Right atrium auricular region (tissue), 2 donors: ENCODE measurements at regions not wholly inside any gene's neighbourhood (a gene's known extent, or its start where the extent isn't known, plus 50 kb on each side); places are given as distances from the start of the nearest gene placed in this dataset.
A peak's percentile ranks its signal among the peaks of the same experiment; 100 is the strongest.

Experiments
- DNase-seq: peaks from one replicate; pipeline ENCODE4 v3.0.0-alpha.2; 2019; ENCODE audit warnings: low spot score
- H3K27ac ChIP-seq, 2 donors: fragments of 200-600 bp; sonication (generic); 1 replicate in 1 of 2; 2 replicates in 1 of 2; pipeline ENCODE4 v1.5.1; 2016 to 2019
- H3K27me3 ChIP-seq, 2 donors: fragments of 200-600 bp; sonication (generic); one replicate each; pipeline versions ENCODE4 v1.5.1 to v1.6.0; 2017 to 2019
- H3K36me3 ChIP-seq: fragments of 200-600 bp; sonication (generic); one replicate; pipeline ENCODE4 v1.5.1; 2016
- H3K4me1 ChIP-seq, 2 donors: fragments of 200-600 bp; sonication (generic); one replicate each; pipeline versions ENCODE4 v1.5.1 to v1.6.0; 2017 to 2019
- H3K4me3 ChIP-seq, 2 donors: fragments of 200-600 bp; sonication (generic); 1 replicate in 1 of 2; 2 replicates in 1 of 2; pipeline ENCODE4 v1.5.1; 2017 to 2019; ENCODE audit warnings: mild to moderate bottlenecking in 1 of 2, moderate library complexity in 1 of 2
- H3K9me3 ChIP-seq, 2 donors: fragments of 200-600 bp; sonication (generic); one replicate each; pipeline ENCODE4 v1.5.1; 2019
- CTCF ChIP-seq, 2 donors: fragments of 200-600 bp; sonication (generic); IDR thresholded peaks; one replicate each; pipeline ENCODE4 v1.5.1; 2019; ENCODE audit warnings: antibody characterized with exemption in 2 of 2

- Histone ChIP-seq H3K4me1 (peaks cover 0 to 33% of the 10 kb centered on the region in 2 donors), H3K27ac (peak overlapping the region in 1 of 2 donors; percentile 79), H3K9me3 (no peaks in the 10 kb centered on the region), H3K36me3 (no peaks in the 10 kb centered on the region), H3K27me3 (no peaks in the 10 kb centered on the region), H3K4me3 (no peak overlapping the region)
- no peak for DNase-seq
- no peak for TF ChIP-seq CTCF (IDR thresholded peaks at IDR 0.05)
Measured at GRCh38 chr1:60894130-60894529, 188.2 kb upstream of the NFIA start.

GRCh38 chr1:60893136-60893930 lies 189.0 kb upstream of the NFIA start:
- TF ChIP-seq CTCF (IDR thresholded peaks at IDR 0.05): no peak
- Histone ChIP-seq H3K27me3 (no peaks in the 10 kb centered on the region), H3K9me3 (no peaks in the 10 kb centered on the region), H3K36me3 (no peaks in the 10 kb centered on the region), H3K27ac (no peak overlapping the region), H3K4me1 (peaks cover 0 to 33% of the 10 kb centered on the region in 2 donors), H3K4me3 (no peak overlapping the region)
- DNase-seq: no peak

- H3K4me1 ChIP-seq: peaks cover 0 to 25% of the 10 kb centered on the region in 2 donors
- DNase-seq: no peak
- no peaks in the 10 kb centered on the region for H3K27me3 ChIP-seq
Measured at GRCh38 chr1:60891765-60892164, 190.6 kb upstream of the NFIA start.

GRCh38 chr1:60891281-60891680 lies 191.1 kb upstream of the NFIA start:
- no peaks in the 10 kb centered on the region for H3K27me3 ChIP-seq
- no peak overlapping the region for H3K4me3 ChIP-seq
- no peak for DNase-seq
- no peak overlapping the region for H3K27ac ChIP-seq
- peaks cover 0 to 21% of the 10 kb centered on the region in 2 donors for H3K4me1 ChIP-seq
- no peaks in the 10 kb centered on the region for H3K9me3 ChIP-seq
- no peaks in the 10 kb centered on the region for H3K36me3 ChIP-seq
- no peak for TF ChIP-seq CTCF (IDR thresholded peaks at IDR 0.05)

More at GRCh38 chr1:60891765-60892164, 190.6 kb upstream of the NFIA start:
- H3K36me3 ChIP-seq: no peaks in the 10 kb centered on the region
- H3K27ac ChIP-seq: no peak overlapping the region
- no peak for TF ChIP-seq CTCF (IDR thresholded peaks at IDR 0.05)
- H3K4me3 ChIP-seq: no peak overlapping the region
- no peaks in the 10 kb centered on the region for H3K9me3 ChIP-seq

- H3K36me3 ChIP-seq: no peaks in the 10 kb centered on the region
- H3K4me3 ChIP-seq: no peak overlapping the region
- no peak for TF ChIP-seq CTCF (IDR thresholded peaks at IDR 0.05)
- DNase-seq: no peak
- peaks cover 0 to 19% of the 10 kb centered on the region in 2 donors for H3K4me1 ChIP-seq
- H3K27ac ChIP-seq: no peak overlapping the region
- H3K9me3 ChIP-seq: no peaks in the 10 kb centered on the region
- no peaks in the 10 kb centered on the region for H3K27me3 ChIP-seq
Measured at GRCh38 chr1:60890664-60891063, 191.7 kb upstream of the NFIA start.

- no peaks in the 10 kb centered on the region for H3K27me3 ChIP-seq
- TF ChIP-seq CTCF (IDR thresholded peaks at IDR 0.05): no peak
Measured at GRCh38 chr1:60889709-60890108, 192.7 kb upstream of the NFIA start.

More at GRCh38 chr1:60889709-60890108, 192.7 kb upstream of the NFIA start:
- Histone ChIP-seq H3K27ac (no peak overlapping the region), H3K9me3 (no peaks in the 10 kb centered on the region), H3K36me3 (no peaks in the 10 kb centered on the region), H3K4me3 (no peak overlapping the region), H3K4me1 (peaks cover 0 to 13% of the 10 kb centered on the region in 2 donors)
- DNase-seq: no peak
